B cell (primary cell): ENCODE measurements at regions not wholly inside any gene's neighbourhood (a gene's known extent, or its start where the extent isn't known, plus 50 kb on each side); places are given as distances from the start of the nearest gene placed in this dataset.

Experiments
- EZH2 ChIP-seq: IDR thresholded peaks from 2 replicates; pipeline ENCODE4 v1.6.1; 2012; ENCODE audit warnings: borderline replicate concordance, low read depth, mild to moderate bottlenecking, moderate library complexity, low read length; ENCODE audit not compliant: insufficient read depth, poor library complexity, severe bottlenecking
- TF ChIP-seq, protein P1 (sequence below): fragments of 200-600 bp; IDR thresholded peaks from one replicate; pipeline ENCODE4 v1.8.0; 2022; ENCODE audit warnings: antibody characterized with exemption, mild to moderate bottlenecking

DNA sequence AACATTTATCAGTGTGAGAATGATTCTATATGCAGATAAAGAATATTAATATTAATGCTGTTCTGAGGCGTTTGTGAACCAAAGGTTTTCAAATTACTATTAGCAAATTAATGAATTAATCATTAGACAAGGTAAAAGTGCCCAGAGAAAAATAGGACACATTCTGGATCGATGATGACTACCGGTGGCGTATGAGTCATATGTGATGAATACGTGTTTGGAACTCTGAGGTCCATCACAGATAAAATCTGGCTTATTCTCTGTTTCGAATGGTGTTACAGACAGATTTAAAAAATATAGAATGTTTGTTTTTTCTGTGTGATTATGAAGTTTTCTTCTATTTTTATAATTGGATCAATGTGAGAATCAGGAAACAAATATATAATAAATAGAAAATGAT, 79.2 kb upstream of the RTL1 start:
- TF ChIP-seq, protein P1, sequence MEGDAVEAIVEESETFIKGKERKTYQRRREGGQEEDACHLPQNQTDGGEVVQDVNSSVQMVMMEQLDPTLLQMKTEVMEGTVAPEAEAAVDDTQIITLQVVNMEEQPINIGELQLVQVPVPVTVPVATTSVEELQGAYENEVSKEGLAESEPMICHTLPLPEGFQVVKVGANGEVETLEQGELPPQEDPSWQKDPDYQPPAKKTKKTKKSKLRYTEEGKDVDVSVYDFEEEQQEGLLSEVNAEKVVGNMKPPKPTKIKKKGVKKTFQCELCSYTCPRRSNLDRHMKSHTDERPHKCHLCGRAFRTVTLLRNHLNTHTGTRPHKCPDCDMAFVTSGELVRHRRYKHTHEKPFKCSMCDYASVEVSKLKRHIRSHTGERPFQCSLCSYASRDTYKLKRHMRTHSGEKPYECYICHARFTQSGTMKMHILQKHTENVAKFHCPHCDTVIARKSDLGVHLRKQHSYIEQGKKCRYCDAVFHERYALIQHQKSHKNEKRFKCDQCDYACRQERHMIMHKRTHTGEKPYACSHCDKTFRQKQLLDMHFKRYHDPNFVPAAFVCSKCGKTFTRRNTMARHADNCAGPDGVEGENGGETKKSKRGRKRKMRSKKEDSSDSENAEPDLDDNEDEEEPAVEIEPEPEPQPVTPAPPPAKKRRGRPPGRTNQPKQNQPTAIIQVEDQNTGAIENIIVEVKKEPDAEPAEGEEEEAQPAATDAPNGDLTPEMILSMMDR, result no peak
- no peak for TF ChIP-seq EZH2
